ENCODE measurements at regions not wholly inside any gene's neighbourhood (a gene's known extent, or its start where the extent isn't known, plus 50 kb on each side); places are given as distances from the start of the nearest gene placed in this dataset.

DNA sequence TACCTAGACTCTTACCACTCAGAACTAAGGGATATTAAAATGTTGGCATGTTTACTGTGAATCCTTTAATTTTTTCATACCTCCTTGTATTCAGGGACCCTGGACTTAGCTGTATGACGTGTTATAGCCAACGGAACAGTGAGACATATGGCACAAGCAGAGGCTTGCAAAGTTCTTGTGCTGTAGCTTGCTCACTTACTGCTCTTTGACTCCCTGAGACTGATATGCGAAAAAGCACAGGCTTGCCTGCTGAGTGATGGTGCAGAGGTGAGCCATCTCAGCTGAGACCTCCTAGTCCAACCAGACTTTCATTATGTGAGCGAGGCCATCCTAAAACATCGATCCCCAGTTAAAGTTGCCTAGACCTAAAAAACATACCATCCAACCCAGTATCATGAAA lies 811.0 kb downstream of the METTL15 start:
- DNase-seq: no peak

DNA sequence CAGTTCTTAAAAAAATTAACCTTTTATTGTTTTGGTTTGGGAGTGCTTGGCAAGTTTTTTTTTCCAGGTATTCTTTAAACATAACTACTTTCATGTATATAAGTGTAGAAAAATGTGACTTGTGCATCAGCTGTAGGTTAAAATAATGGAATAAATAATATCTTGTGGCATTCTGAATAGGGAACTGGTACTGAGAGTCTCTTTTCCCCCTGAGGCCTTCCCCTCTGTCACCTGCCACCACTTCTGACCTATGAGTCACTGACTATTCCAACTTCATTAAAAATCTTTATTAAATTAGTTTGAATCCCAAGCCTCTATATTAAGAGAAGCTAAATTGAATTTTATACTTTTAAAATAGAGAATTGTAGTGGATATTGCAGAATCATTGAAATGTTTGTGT lies 805.7 kb downstream of the METTL15 start:
- DNase-seq: no peak

DNA sequence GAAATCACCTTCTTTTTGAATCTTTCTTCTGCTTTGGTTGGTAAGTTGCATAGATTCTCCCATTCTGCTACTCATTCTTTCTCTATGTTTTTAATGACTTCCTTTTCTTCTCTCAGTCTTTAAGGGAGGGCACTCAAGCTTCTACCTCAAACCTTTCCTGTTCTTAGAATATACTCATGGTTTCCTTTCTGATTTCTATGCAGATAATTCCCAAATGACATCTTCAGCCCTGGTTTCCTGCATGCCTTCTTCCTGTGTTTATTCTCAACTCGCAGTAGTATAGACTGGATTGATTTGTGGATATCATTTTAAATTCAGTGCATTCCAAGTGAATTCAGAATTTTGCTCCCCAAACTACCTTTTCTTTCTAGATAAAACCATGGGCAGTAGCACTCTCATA lies 803.6 kb downstream of the METTL15 start:
- no peak for DNase-seq

DNA sequence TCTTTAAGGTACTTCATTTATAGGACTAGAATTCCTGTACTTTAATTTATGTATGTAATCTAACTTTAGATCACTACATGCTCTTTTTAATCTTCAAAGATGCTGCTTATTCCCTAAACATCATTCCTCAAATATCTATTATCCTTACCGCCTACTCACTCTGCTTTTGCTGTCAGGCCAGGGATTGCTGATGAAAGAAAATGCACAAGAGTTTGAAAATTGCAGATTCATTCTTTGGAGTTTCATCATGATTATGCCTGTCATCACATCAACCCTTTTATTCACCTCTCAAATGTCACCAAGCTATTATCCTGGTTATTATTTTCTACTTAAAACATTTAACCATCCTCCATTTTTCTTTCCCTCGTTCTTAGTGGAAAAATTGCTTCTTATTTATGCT lies 802.7 kb downstream of the METTL15 start:
- no peak for DNase-seq

DNA sequence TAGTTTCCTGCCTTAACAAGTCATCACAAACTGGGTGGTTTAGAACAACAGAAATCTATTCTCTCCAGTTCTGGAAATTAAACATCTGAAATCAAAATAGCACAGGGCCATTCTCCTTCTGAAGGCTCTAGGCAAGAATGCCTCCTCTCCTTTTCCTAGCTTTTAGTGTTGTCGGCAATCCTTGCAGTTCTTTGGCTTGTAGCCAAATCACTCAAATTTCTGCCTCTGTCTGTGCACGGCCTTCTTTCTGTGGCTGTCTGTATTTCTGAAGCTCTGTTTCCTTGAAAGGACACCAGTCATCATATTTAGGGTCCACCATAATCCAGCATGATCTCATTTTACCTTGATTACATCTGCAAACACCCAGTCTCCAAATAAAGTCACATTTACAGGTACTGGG lies 795.5 kb downstream of the METTL15 start:
- DNase-seq: no peak

DNA sequence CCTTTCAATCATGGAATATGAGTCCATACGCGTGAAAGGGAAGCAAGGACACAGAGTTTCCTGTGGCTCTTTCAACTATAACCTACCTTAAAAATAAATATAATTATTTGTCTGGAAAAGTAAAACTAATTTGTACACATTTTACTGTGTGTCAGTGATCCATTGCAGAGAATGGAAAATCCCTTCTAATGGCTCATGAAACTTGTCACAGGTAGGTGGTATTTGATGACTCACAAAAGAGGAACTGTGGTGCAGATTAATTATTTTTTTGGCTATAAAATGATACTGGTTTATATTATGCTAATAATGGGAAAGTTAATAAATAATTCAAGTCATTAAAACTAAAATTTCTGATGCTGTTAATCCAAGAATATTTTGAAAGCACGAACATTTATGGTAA lies 792.2 kb downstream of the METTL15 start:
- DNase-seq: no peak

DNA sequence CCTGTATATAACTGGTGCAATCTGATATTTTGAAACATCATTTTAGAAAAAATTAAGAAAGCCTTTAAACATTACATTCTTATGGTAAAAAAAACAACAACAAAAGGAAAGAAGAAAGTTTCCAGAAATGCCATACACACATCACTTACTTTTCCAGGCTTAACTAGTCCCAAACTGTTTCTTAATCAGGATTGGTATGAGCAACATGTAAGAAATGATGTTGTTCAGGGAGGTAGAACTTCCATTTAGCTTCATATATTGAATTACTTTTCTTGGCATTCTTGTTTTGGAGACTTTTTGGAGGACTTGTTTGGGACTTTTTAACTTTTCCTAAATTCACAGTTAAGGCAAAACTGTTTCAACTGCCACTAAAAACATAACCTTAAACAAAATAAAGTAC lies 791.5 kb downstream of the METTL15 start:
- DNase-seq: no peak

DNA sequence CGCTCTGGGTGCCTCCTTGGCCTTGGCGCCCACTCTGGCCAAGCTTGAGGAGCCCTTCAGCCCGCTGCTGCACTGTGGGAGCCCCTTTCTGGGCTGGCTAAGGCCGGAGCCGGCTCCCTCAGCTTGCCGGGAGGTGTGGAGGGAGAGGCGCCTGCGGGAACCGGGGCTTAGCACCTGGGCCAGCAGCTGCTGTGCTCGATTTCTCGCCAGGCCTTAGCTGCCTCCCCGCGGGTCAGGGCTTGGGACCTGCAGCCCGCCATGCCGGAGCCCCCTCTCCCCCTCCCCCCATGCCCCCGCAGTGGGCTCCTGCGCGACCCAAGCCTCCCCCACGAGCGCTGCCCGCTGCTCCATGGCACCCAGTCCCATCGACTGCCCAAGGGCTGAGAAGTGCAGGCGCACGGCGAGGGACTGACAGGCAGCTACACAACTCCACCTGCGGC lies 782.4 kb downstream of the METTL15 start:
- DNase-seq: peak in 1 of 58 donors; percentile 1

DNA sequence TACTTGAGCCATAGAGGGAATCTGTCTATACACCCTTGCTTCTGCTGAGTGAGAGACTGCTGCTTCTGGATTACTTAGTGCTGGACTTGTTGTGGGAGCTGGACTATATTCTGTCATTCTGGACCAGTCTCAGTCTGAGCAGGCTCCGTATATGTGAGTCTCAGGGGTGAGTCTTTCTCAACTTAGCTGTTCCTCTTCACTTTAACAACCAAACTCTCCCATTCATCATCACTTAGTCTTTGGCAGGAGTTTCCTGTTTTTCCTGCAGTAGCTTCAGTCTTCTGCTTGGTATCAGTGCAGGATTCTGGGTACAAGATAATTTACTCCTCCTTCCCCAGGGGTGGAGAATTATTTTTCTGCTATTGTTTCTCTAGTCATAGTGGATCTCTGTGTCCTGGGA lies 779.5 kb downstream of the METTL15 start:
- DNase-seq: no peak

DNA sequence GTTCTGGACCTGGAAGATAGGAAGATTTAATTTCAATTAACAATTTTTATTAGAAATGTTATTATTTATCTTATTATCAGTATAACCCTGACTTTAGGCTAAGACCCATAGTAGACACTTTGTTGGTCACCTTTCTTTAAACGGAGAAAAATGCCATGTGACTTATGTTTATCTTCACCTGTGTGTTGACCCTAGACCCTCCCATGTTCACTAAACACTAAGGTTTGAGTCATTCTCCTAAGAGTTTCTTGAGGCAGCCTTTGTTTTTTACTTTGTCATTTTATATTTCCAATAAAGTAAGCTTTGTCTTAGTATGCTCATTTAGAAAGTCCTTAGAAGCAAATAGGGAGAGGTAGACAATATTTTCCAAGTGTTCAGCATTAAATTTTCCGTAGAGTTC lies 771.7 kb downstream of the METTL15 start:
- no peak for DNase-seq

DNA sequence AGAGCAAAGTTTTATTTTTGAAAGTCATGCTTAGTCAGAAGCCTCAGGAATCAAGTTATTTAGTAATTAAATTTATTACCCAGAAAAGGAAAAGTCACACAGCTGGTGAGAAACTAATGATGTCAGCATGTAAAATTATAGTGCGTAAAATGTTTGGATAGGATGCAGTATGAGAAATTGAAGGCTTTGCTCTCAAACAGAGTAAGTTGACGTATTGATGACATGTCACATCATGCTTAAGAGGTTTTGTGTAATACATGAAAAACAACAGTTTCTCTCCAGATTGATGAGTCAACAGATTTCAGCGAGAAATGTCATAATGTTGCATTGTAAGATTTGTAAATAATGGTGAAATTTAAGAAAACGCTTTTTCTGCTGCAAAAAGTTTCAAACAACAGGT lies 769.8 kb downstream of the METTL15 start:
- DNase-seq: no peak

DNA sequence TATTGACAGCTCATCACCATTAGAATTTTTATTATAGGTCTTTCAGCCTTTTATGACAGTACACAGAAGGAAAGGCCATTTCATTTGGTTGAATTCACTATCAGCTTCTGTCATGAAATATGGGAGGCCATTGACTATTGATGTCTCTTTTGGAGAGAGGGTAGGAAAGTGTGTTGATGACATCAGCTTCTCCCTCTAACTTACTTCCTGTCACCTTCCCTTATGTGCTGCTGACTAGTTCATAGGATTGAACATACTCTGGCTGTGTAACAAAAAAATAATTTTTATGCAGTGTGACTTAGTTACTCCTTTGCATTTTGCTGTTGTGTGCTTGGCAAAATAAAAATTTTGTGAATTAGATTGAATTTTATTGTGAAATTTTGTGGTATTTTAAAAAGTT lies 769.2 kb downstream of the METTL15 start:
- DNase-seq: no peak

DNA sequence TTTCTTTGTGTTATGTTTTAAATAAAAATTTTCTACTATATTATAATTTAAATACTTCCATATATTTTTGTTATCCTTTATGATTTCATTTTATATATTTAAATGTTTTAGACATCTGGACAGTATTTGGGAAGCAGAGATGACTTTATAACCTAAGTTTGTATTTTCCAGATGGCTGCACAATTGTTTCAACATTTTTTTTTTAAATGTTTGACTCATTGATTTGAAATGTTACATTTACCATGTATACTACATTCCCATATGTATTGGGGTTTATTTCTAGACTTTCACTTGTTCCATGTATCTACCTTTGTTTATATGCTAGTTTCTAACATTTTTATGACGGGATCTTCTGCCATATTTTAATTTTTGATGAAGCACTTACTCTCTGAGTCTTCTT lies 766.5 kb downstream of the METTL15 start:
- no peak for DNase-seq

DNA sequence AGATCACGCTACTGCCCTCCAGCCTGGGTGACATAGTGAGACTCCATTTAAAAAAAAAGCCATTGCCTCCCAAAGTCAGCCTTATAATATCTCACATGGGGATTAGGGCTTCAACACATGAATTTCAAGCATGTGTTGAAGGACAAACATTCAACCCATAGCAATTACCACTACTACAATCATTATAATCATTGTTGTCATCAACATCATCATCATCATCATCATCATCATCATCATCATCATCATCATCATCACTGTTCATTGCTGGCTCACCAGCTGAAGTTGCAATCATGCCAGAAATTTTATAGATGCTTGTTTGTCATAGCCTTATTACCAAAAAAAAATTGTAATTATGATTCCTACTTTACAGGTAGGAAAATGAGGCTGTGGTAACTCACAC lies 762.9 kb downstream of the METTL15 start:
- DNase-seq: no peak

DNA sequence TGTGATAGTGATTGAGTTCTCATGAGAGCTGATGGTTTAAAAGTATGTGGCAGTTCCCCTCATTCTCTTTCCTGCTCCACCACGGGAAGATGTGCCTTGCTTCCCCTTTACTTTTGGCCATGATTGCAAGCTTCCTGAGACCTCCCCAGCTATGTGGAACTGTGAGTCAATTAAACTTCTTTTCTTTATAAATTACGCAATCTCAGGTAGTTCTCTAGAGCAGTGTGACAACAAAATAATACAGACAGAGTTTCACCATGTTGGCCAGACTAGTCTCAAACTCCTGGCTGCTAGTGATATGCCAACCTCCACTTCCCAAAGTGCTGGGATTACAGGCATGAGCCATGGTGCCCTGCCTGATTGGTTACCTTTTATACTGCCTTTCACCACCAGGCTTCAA lies 755.2 kb downstream of the METTL15 start:
- DNase-seq: no peak

DNA sequence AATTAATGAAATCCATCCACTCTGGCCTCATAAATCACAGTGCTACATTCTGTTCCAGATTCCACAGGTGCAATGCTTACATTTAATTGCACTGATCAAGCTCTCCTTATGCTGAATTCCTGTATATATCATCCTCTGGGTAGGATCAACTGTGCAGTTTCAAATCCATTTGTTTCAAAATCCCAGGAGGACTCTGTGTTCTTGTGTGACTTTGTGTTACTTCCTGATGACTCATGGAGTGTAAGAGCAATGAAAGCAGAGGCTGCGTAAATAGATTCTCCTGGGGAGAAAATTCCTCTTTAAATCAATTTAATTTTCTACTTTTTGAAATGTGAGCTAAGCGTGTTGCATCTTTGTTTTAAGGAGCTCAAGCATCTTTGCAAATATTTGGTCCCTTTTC lies 752.7 kb downstream of the METTL15 start:
- no peak for DNase-seq

DNA sequence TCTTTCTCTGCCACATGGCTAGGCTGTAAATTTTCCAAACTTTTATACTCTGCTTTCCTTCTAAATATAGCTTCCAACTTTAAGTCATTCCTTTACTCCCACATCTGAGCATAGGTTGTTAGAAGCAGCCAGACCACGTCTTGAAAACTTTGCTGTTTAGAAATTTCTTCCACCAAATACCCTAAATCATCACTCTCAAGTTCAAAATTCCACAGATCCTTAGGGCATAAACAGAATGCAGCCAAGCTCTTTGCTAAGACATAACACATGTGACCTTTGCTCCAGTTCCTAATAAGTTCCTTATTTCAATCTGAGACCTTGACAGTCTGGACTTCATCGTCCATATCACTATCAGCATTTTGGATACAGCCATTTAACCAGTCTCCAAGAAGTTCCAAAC lies 749.9 kb downstream of the METTL15 start:
- no peak for DNase-seq

DNA sequence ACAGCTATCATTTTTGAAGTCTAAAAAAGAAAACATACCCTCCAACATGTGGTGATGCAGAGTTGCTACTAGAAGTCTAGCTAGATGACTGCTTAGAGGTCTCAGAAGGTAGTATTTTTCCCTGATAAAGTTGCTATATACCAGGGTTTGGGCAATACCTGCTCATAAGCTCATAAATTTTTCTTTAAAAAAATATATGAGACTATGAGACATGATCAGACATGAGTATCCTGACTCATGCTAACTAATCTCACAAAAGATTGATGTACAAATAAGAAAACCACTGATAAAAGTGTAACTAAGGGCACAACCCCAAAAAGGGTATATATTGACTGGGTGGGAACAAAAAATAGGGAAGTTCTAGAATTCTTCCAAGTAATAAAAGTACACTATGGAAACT lies 740.9 kb downstream of the METTL15 start:
- DNase-seq: no peak

DNA sequence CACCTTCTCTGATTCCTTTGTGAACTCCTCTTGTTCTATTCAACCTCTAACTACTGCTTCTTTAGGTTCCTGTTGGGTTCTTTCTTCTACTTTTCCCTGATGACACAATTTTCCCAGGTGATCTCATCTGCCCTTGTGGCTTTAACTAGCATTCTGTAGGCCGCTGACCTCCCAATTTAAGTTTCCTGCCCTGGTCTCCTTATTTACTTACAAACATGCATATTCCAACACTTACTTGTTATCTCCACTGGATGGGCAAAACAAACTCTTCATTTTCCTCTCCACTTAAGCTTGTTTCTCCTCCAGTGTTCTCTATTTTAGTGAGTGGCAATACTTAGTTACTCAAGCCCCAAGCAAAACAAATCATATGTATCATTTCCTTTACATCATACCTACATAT lies 734.5 kb downstream of the METTL15 start:
- no peak for DNase-seq

DNA sequence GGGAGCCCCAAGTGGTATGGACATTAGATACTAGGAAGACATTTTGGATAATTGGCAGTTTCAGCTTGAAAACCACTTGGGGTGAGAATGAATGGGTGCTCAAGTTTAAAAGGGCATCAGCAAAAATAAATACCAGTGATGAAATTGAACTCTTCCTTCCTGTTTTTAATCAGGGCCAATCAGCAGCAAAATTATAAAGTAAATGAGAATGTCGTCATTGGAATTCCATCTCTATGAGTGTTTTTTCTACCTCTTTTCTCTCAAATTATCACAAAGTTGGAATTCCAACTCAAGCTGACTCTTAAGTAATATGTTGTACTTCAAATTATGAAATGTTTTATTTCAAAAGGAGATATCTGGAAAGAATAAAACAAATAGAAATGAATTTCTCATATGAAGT lies 730.6 kb downstream of the METTL15 start:
- DNase-seq: no peak

DNA sequence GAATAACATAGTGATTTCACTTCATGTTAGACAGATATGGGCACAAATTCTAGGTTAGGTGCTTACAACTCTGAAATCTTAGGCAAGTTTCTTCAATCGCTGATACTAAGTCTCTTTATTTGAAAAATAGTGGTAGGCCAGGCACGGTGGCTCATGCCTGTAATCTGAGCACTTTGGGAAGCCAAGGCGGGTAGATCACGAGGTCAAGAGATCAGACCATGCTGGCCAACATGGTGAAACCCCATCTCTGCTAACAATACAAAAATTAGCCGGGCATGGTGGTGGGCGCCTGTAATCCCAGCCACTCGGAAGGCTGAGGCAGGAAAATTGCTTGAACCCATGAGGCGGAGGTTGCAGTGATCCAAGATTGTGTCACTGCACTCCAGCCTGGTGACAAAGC lies 729.4 kb downstream of the METTL15 start:
- DNase-seq: no peak

DNA sequence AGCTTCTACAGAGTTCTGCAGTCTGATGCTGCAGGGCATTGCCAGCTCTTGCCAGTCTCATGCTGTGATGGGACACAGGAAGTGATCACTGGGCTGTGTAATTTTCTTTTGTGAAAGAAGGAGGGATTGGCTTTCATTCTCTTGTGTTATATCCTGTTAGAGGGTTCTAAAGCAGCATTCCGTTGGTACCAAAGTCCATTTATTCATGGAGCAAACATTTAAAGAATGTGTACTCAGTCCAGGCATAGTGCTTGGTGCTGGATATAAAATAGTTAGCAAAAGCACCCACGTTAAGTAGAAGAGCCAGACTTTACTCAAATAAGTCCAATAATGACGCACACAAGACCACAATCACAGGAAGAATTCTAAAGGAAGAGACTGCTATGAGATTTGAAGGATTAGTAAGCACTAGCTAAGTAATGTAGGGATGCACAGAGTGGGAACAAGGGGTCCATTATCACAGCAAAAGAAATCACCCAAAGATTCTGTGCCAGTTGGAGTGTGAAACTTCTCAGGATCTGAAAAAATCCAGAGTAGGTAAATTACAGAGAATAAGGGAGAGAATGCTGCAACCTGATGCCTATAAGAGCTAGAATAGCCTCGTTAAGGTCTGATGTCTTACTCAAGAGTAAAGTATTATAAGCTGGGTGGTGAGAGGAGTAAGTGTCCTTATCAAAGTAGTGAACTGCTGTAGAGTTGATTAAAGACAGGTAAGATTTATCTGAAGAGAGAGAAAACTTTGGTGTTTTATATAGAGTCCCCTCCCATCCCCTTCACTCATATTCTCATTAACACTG lies 728.3 kb downstream of the METTL15 start:
- DNase-seq: no peak

DNA sequence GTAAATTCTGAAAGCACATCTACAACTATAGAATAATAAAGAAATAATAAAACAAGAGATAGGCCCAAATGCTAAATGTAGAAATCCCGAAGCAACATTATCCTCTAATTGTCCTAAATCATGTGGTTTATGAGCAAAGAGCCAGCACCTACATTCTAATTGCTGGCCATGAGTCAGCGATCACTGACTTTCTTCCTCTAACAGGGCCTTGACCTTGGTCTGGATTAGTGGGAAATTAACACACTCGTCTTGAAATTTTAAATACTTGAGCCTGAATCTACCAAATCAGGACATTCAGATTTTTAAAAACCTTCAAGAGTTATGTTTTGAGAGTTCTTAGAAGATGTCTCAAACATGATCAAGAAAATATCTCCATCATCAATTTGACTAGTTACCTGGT lies 727.6 kb downstream of the METTL15 start:
- no peak for DNase-seq

DNA sequence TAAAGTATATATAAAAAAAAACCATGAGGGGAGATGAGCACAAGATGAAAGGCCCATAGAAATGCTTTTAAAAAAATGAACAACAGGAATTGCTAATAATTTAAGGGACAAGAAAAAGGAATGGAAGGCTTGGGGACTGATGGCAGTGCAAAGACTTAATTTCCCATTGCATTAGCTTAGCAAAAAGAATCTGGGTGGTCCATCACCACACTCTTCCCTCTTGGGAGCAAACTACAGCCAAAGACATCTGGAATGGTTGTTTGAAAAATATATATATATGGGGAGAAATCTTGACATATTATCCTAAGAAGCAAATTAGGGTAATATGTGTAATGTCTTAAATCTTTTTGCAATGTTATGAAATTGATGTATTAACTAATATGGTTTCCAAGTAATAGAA lies 727.1 kb downstream of the METTL15 start:
- DNase-seq: no peak
